Nephron progenitor cell (in vitro differentiated cells): ENCODE measurements at regions not wholly inside any gene's neighbourhood (a gene's known extent, or its start where the extent isn't known, plus 50 kb on each side); places are given as distances from the start of the nearest gene placed in this dataset.

Experiments
- DNase-seq: peaks from one replicate; pipeline ENCODE4 v3.0.0; 2021
- H3K27ac Mint-ChIP-seq: 2 replicates; pipeline ENCODE4 v1.8.0; 2021; ENCODE audit warnings: mild to moderate bottlenecking, moderate library complexity, mixed read lengths
- H3K27me3 Mint-ChIP-seq: 2 replicates; pipeline ENCODE4 v1.8.0; 2021; ENCODE audit warnings: mild to moderate bottlenecking, low read depth, mixed read lengths; ENCODE audit not compliant: poor library complexity
- H3K36me3 Mint-ChIP-seq: 2 replicates; pipeline ENCODE4 v1.8.0; 2021; ENCODE audit warnings: low read depth, mixed read lengths
- H3K4me1 Mint-ChIP-seq: 2 replicates; pipeline ENCODE4 v1.8.0; 2021; ENCODE audit warnings: mixed read lengths
- H3K4me3 Mint-ChIP-seq: 2 replicates; pipeline ENCODE4 v1.8.0; 2021; ENCODE audit warnings: mild to moderate bottlenecking, moderate library complexity, mixed read lengths
- H3K9me3 Mint-ChIP-seq: 2 replicates; pipeline ENCODE4 v1.8.0; 2021; ENCODE audit warnings: mild to moderate bottlenecking, moderate library complexity, mixed read lengths
- CTCF ChIP-seq: fragments of 200-600 bp; sonication (generic); IDR thresholded peaks from 2 replicates; pipeline ENCODE4 v1.5.0; 2021; ENCODE audit warnings: antibody characterized with exemption

DNA sequence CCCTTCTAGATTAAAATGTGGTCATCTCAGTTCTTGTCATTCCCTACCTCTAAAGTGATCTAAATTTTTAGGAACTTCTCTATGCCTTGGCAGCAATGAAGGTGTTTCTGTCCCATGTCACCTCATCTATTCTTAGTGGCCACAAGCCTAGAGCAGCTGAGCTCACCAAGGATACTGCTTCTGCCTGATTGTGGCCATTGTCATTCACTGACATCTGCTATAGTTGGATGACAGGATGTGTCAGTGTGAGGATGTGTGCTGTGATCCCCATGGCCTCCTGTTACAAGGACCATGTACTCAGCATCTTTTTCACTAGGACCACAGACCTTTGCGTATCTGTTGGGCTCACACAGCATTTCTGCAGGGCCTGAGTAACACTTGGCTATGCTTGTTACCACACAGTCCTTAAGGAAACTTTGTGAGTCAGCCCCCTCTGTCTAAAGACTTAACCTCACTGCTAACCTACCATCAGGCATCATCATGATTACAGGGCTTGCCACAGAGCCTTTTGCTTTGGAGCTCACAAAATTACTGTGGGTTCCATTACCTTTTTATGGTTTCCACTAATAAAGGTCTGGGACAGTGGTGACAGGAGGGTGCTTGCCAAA, 421.0 kb downstream of the ADAM29 start:
- peaks cover 6% of the 10 kb centered on the region for H3K9me3 Mint-ChIP-seq
- peaks cover 5% of the 10 kb centered on the region for H3K27me3 Mint-ChIP-seq
- no peaks in the 10 kb centered on the region for H3K36me3 Mint-ChIP-seq
- no peak overlapping the region for H3K27ac Mint-ChIP-seq
- TF ChIP-seq CTCF, result no peak
- DNase-seq, result no peak
- H3K4me1 Mint-ChIP-seq, result no peaks in the 10 kb centered on the region
- no peak overlapping the region for H3K4me3 Mint-ChIP-seq

DNA sequence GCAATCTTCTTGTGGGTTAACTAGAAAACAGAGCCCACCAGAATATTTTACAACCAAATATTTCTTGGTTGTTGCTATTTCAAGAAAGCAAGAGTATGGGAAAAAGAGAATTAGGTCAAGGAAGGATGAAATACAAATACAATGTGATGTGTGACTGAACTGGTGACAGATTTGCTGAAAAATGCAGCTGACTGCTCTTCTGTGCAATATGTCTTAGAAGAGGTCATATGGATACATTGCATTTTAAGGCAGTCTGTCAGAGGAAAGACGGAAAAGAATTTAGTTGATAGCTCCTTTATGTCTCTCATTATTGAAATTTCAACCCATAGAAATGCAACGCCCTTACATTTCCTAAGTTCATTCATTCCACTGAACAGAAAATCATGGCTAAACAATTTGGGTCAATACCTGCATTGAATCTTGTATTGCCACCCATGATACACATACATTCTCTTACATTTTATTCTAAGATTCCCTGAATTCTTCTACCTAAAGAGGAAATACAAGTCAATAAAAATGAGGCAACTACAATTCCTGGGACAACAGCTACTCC, 423.1 kb downstream of the ADAM29 start:
- Mint-ChIP-seq H3K27me3 (peaks cover under 1% of the 10 kb centered on the region), H3K4me3 (no peak overlapping the region), H3K36me3 (no peaks in the 10 kb centered on the region), H3K27ac (no peak overlapping the region), H3K9me3 (peaks cover 14% of the 10 kb centered on the region), H3K4me1 (no peaks in the 10 kb centered on the region)
- TF ChIP-seq CTCF, result no peak
- DNase-seq, result no peak

GRCh38 chr4:175346376-175346775, 428.2 kb downstream of the ADAM29 start:
- Mint-ChIP-seq H3K27ac (no peak overlapping the region), H3K4me3 (no peak overlapping the region), H3K27me3 (no peaks in the 10 kb centered on the region), H3K36me3 (no peaks in the 10 kb centered on the region), H3K9me3 (peaks cover 14% of the 10 kb centered on the region), H3K4me1 (no peaks in the 10 kb centered on the region)
- TF ChIP-seq CTCF, result no peak
- no peak for DNase-seq

DNA sequence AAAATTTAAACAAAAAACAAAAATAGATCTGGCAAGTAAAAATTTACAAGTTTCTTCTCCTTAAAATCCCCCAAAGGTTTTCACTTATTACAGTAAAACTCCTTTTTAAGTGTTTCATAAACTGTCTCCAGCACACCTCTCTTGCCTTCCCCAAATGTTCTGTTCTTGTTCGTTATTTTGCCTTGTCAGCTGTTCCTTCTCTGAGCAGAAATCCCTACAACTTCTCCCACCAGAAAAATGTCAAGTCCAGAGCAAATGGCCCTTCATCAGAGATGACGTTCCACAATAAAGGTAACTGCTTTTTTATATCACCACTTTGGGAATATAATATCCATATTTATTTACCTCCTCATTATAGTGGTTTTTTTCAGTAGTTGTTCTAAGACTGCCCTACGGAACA, 432.1 kb downstream of the ADAM29 start:
- Mint-ChIP-seq H3K27ac (no peak overlapping the region), H3K36me3 (no peaks in the 10 kb centered on the region), H3K9me3 (no peaks in the 10 kb centered on the region), H3K4me3 (no peak overlapping the region), H3K27me3 (no peaks in the 10 kb centered on the region), H3K4me1 (no peaks in the 10 kb centered on the region)
- TF ChIP-seq CTCF, result no peak
- DNase-seq, result no peak

DNA sequence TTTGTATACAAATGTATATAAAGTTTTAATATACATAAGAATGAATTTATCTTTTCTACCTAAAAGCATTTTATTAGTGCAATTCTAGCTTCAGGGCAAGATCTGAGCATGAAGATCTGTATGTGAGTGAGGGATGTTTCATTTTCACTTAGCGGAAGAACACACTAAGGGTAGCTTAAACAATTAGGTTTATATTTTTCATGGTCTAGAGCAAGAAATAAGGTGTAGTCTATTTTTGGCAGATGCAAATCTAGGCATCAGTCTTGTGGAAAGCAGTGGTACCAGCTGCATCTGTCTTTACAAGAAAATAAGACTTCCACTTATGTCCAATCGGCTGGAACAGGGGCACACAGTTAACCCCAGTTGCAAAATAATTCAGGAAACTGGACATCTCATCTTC, 433.3 kb downstream of the ADAM29 start:
- Mint-ChIP-seq H3K9me3 (no peaks in the 10 kb centered on the region), H3K27ac (no peak overlapping the region), H3K4me3 (no peak overlapping the region), H3K4me1 (no peaks in the 10 kb centered on the region), H3K36me3 (no peaks in the 10 kb centered on the region), H3K27me3 (no peaks in the 10 kb centered on the region)
- no peak for TF ChIP-seq CTCF
- no peak for DNase-seq

- H3K4me1 Mint-ChIP-seq, result no peaks in the 10 kb centered on the region
- peaks cover 4% of the 10 kb centered on the region for H3K27me3 Mint-ChIP-seq
Observed at GRCh38 chr4:175369087-175369486, 443.0 kb downstream of the GPM6A start.

More at GRCh38 chr4:175369087-175369486, 443.0 kb downstream of the GPM6A start:
- TF ChIP-seq CTCF, result no peak
- no peak for DNase-seq
- Mint-ChIP-seq H3K9me3 (no peaks in the 10 kb centered on the region), H3K4me3 (no peak overlapping the region), H3K27ac (no peak overlapping the region), H3K36me3 (no peaks in the 10 kb centered on the region)
